Activated CD4-positive, alpha-beta memory T cell treated with anti-CD3 and anti-CD28 coated beads, Interleukin-2, amount 10 ng/mL, durations not matched to agents 7 days and 5 days (primary cell): ENCODE measurements at regions not wholly inside any gene's neighbourhood (a gene's known extent, or its start where the extent isn't known, plus 50 kb on each side); places are given as distances from the start of the nearest gene placed in this dataset.
"Not testable (repeated sequence)": the region's sequence is repeated elsewhere in the genome, so short reads cannot be mapped to it uniquely, and the experiment has no call there.

Source experiments
- CTCF ChIA-PET: fragments of 350-600 bp; sonication (Branson Sonifier 250); formaldehyde crosslinking; loops from one replicate; lab custom pipeline; 2021; ENCODE audit warnings: antibody characterized with exemption, inconsistent platforms; lab: Charles Lee
- POLR2A ChIA-PET: fragments of 350-600 bp; sonication (Branson Sonifier 250); formaldehyde crosslinking; loops from one replicate; lab custom pipeline; 2021; ENCODE audit warnings: antibody characterized with exemption; lab: Charles Lee
- DNase-seq: peaks from one replicate; pipeline ENCODE4 v3.0.0-alpha.2; 2020
- H3K27ac Mint-ChIP-seq: one replicate; pipeline ENCODE4 v1.8.0; 2021; ENCODE audit warnings: mild to moderate bottlenecking, mixed read lengths
- H3K27me3 Mint-ChIP-seq: one replicate; pipeline ENCODE4 v1.8.0; 2021; ENCODE audit warnings: mixed read lengths
- H3K36me3 Mint-ChIP-seq: one replicate; pipeline ENCODE4 v1.8.0; 2021; ENCODE audit warnings: low read depth, mixed read lengths
- H3K4me1 Mint-ChIP-seq: one replicate; pipeline ENCODE4 v1.8.0; 2021; ENCODE audit warnings: mixed read lengths
- H3K4me3 Mint-ChIP-seq: one replicate; pipeline ENCODE4 v1.8.0; 2021; ENCODE audit warnings: mild to moderate bottlenecking, mixed read lengths
- H3K9me3 Mint-ChIP-seq: one replicate; pipeline ENCODE4 v1.8.0; 2021; ENCODE audit warnings: mixed read lengths

DNA sequence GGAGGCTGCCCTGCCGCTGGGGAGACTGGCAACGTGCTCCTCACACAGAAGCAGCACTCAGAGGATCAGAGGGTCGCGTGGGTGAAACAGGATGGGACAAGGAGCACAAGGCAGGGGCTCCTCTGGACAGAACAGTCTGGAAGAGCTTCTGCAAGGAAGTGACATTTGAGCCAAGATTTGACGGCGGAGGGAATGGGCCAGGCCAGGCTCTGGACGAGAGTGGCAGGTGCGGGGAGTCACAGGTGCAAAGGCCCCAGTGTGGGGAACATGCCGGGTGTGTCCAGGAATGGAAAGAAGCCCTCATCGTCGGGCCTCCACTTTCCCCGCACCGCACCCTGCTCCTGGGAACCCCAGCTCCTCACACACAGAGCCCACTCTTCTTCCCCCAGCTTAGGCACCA lies 84.0 kb downstream of the RFLNA start:
- no peak for DNase-seq
- Mint-ChIP-seq H3K27ac (no peak overlapping the region), H3K4me3 (no peak overlapping the region), H3K36me3 (peaks cover 2% of the 10 kb centered on the region), H3K27me3 (no peaks in the 10 kb centered on the region), H3K4me1 (no peaks in the 10 kb centered on the region), H3K9me3 (no peaks in the 10 kb centered on the region)
- ChIA-PET CTCF (no interaction called here), POLR2A (interaction anchor here (0.6 kb wide), 1 partner anchor 88 kb away, joined by 3 read pairs; no protein-coding TSS in a partner anchor)

DNA sequence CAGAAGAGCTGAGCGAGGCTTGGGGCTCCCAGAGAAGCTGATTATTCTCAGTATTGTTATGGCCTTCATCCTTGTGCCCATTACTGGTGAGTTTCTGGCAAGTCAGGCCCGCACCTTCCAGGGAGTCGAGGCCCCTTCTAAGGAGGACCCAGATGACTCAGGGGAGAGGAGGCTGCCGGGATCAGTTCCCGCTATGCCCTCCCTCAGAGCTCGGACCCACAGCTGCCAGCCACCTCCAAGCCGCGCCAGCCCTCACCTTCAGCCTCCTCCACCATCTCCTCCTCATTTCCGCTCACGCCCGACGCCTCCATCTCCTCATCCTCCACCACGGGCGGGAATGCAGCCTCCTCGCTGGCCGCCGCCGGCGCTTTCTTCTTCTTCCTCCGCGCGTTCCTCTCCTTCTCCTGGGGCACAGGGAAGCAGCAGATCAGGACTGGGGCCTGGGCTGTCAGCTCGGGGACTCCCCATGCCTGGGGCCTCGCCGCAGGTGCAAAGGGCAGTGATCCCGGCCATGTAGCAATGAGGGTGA lies 83.2 kb downstream of the RFLNA start:
- Mint-ChIP-seq H3K27me3 (no peaks in the 10 kb centered on the region), H3K36me3 (peaks cover 2% of the 10 kb centered on the region), H3K4me1 (no peaks in the 10 kb centered on the region), H3K4me3 (no peak overlapping the region), H3K27ac (no peak overlapping the region), H3K9me3 (no peaks in the 10 kb centered on the region)
- ChIA-PET CTCF (no interaction called here), POLR2A (interaction anchor here (0.6 kb wide), 1 partner anchor 87 kb away, joined by 3 read pairs; no protein-coding TSS in a partner anchor)
- no peak for DNase-seq

GRCh38 chr12:124376435-124376834 lies 81.5 kb downstream of the RFLNA start:
- no peak overlapping the region for H3K27ac Mint-ChIP-seq
- H3K4me1 Mint-ChIP-seq, result no peaks in the 10 kb centered on the region
- no peak for DNase-seq
- POLR2A ChIA-PET, result no interaction called here
- H3K4me3 Mint-ChIP-seq, result no peak overlapping the region
- CTCF ChIA-PET, result no interaction called here
- peaks cover 2% of the 10 kb centered on the region for H3K36me3 Mint-ChIP-seq
- H3K9me3 Mint-ChIP-seq, result no peaks in the 10 kb centered on the region
- no peaks in the 10 kb centered on the region for H3K27me3 Mint-ChIP-seq

DNA sequence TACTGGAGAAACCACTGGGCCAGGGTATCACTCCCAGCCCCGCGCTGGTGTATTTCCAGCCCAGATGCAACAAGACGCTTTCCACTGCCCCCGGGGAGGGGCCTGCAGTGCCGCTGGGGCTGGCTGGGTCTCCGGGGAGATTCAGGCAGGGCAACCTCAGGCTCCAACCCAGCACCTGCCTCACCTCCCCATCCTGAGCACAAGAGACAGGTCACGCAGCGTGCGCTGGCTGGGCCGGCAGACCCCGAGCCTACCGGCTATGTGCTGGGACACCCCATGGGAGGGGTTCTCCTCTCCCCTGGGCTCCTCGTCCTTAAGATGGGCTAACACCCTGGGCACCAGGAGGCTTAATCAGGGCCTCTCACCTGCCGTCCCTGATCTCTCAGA lies 80.9 kb downstream of the RFLNA start:
- Mint-ChIP-seq H3K27ac (no peak overlapping the region), H3K4me1 (no peaks in the 10 kb centered on the region), H3K27me3 (no peaks in the 10 kb centered on the region), H3K4me3 (no peak overlapping the region), H3K9me3 (no peaks in the 10 kb centered on the region), H3K36me3 (peaks cover 2% of the 10 kb centered on the region)
- ChIA-PET POLR2A (no interaction called here), CTCF (no interaction called here)
- DNase-seq, result no peak

DNA sequence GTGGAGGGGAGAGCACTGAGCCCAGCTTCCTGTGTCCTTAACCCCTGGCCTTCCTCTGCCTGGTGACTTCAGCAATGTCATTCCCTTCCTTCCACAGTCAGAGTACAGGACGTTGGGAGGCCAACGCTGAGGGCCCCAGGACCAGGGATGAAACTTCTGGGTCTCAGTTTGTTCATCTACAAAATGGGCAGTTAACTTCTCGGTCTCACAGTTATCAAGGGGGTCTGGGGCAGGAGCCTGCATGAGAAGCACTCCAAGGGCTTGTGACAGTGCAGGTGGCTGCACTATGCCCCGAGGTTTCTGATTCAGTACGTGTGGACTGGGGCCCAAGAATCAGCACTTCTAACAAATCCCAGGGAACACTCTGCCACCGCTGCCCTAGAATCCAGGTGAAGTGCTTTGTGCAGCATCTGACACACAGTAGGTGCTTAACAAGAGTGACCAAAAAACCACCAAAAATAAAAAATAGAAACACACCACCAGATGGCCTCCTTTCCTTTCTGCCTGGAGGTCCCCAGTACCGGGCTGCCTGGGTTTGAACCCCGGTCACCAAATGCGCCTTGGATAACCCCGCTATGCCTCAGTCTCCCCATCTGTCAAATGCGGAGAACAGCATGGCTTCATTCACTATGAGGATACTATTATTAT lies 80.4 kb downstream of the RFLNA start:
- ChIA-PET POLR2A (no interaction called here), CTCF (no interaction called here)
- Mint-ChIP-seq H3K4me1 (no peaks in the 10 kb centered on the region), H3K27ac (no peak overlapping the region), H3K27me3 (no peaks in the 10 kb centered on the region), H3K4me3 (no peak overlapping the region), H3K9me3 (no peaks in the 10 kb centered on the region), H3K36me3 (peaks cover 2% of the 10 kb centered on the region)
- no peak for DNase-seq

GRCh38 chr12:124374567-124374966 lies 79.7 kb downstream of the RFLNA start:
- DNase-seq, result no peak
- Mint-ChIP-seq H3K27me3 (no peaks in the 10 kb centered on the region), H3K27ac (no peak overlapping the region), H3K9me3 (no peaks in the 10 kb centered on the region), H3K36me3 (peaks cover 2% of the 10 kb centered on the region), H3K4me1 (no peaks in the 10 kb centered on the region), H3K4me3 (no peak overlapping the region)
- ChIA-PET POLR2A (no interaction called here), CTCF (no interaction called here)

GRCh38 chr12:124374147-124374546 lies 79.3 kb downstream of the RFLNA start:
- H3K4me3 Mint-ChIP-seq, result no peak overlapping the region
- H3K27ac Mint-ChIP-seq, result no peak overlapping the region
- no peaks in the 10 kb centered on the region for H3K27me3 Mint-ChIP-seq
- CTCF ChIA-PET, result no interaction called here
- POLR2A ChIA-PET, result no interaction called here
- DNase-seq, result no peak
- peaks cover 2% of the 10 kb centered on the region for H3K36me3 Mint-ChIP-seq
- no peaks in the 10 kb centered on the region for H3K4me1 Mint-ChIP-seq
- no peaks in the 10 kb centered on the region for H3K9me3 Mint-ChIP-seq

- H3K36me3 Mint-ChIP-seq, POLR2A ChIA-PET, H3K27me3 Mint-ChIP-seq, H3K4me3 Mint-ChIP-seq, H3K27ac Mint-ChIP-seq, H3K9me3 Mint-ChIP-seq, DNase-seq, CTCF ChIA-PET, H3K4me1 Mint-ChIP-seq: not testable (repeated sequence)
Measured at GRCh38 chr12:124373701-124374100, 78.8 kb downstream of the RFLNA start.

DNA sequence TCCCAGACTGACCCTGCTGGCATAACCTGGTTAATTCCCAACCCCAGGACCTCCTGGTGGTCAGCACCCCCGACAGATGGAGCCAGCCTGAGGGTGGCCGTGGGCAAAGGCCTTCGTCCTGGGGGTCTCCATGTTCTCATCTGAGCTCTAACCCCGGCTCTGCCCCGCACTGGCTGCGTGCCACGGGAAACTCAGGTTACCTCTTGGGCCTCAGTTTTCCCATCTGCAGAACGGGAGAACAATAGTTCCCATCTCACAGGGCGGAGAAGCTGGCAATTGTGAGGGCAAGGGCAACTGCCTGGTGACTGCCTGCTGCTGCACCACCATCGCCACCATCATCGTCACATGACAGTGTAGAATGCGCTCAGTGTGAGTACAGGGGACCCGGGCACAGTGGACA lies 77.9 kb downstream of the RFLNA start:
- no peaks in the 10 kb centered on the region for H3K27me3 Mint-ChIP-seq
- no peaks in the 10 kb centered on the region for H3K4me1 Mint-ChIP-seq
- ChIA-PET POLR2A (no interaction called here), CTCF (no interaction called here)
- DNase-seq, result no peak
- H3K9me3 Mint-ChIP-seq, result no peaks in the 10 kb centered on the region
- no peak overlapping the region for H3K27ac Mint-ChIP-seq
- no peak overlapping the region for H3K4me3 Mint-ChIP-seq
- peaks cover 2% of the 10 kb centered on the region for H3K36me3 Mint-ChIP-seq

DNA sequence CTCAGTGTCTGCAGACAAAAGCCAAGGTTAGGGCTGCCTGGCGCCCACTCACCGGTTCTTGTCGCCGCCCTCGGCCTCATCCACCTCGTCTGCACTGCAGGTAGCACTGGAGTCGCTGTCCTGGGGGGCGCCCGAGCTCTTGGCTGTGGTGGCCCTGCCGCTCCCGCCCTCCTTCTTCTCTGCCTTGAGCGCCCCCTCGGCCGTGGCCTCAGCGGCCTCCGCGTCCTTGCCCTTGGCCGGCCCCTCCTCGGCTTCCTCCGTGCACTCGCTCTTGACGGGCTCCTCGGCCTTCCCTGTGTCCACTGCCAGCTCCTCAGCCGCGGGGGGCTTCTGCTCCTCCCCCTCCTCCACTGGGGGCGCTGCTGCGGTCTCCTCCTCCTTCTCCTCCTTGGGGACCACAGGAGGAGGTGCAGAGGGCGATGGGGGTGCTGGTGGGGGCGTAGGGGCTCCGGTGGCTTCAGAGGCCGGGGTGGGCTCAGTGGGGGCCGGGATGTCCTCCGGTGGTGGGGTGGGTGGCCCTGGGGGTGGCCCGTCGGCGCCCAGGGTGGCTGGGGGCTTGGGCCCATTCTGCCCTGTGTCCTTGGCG lies 77.2 kb downstream of the RFLNA start:
- H3K27ac Mint-ChIP-seq, result no peak overlapping the region
- no peaks in the 10 kb centered on the region for H3K9me3 Mint-ChIP-seq
- CTCF ChIA-PET, result no interaction called here
- peaks cover under 1% of the 10 kb centered on the region for H3K36me3 Mint-ChIP-seq
- DNase-seq, result no peak
- H3K4me1 Mint-ChIP-seq, result no peaks in the 10 kb centered on the region
- H3K4me3 Mint-ChIP-seq, result no peak overlapping the region
- H3K27me3 Mint-ChIP-seq, result no peaks in the 10 kb centered on the region
- POLR2A ChIA-PET, result no interaction called here

DNA sequence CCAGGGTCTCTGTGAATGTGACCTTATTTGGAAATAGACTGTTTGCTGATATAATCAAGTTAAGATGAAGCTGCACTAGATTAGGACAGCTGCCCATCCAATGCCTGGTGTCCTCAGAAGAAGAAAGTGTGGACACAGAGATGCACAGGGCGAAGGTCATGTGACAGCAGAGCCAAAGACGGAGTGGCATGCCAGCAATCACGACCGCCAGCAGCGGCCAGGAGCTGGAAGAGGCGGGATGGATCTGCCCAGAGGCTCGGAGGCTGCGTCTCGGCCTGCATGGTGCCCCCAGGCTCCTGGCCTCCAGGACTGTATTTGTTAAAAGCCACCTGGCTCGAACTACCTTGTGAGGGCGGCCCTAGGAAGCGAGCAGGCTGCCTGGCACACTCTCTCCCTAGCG lies 76.5 kb downstream of the RFLNA start:
- POLR2A ChIA-PET, result no interaction called here
- Mint-ChIP-seq H3K4me1 (no peaks in the 10 kb centered on the region), H3K9me3 (no peaks in the 10 kb centered on the region), H3K27me3 (no peaks in the 10 kb centered on the region), H3K36me3 (no peaks in the 10 kb centered on the region), H3K4me3 (no peak overlapping the region), H3K27ac (no peak overlapping the region)
- CTCF ChIA-PET, result interaction anchor here (0.6 kb wide), 1 partner anchor 141 kb away, joined by 4 read pairs; no protein-coding TSS in a partner anchor
- no peak for DNase-seq

DNA sequence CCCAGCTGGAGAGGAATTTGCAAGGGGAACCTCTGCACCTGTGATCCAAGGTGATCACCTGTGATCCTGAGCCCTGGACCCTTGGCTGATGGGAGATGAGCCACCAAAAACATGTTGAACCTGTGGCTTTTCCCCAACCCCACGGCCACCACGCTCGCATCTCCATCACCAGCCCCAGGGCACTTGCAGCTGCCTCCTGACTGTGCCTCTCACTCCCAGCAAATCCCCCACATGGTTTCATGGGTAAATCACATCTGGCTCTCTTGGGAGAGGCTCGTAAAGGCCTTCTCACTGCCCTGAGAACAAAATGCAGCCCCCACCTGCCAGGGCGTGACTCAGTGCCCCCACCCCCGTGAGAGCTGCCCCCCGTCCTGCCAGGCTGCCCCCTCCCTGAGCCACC lies 76.0 kb downstream of the RFLNA start:
- Mint-ChIP-seq H3K9me3 (no peaks in the 10 kb centered on the region), H3K4me1 (no peaks in the 10 kb centered on the region), H3K27ac (no peak overlapping the region), H3K27me3 (no peaks in the 10 kb centered on the region), H3K36me3 (no peaks in the 10 kb centered on the region), H3K4me3 (no peak overlapping the region)
- POLR2A ChIA-PET, result no interaction called here
- no peak for DNase-seq
- CTCF ChIA-PET, result interaction anchor here (0.6 kb wide), 1 partner anchor 141 kb away, joined by 4 read pairs; no protein-coding TSS in a partner anchor

- H3K9me3 Mint-ChIP-seq, result no peaks in the 10 kb centered on the region
- no peaks in the 10 kb centered on the region for H3K4me1 Mint-ChIP-seq
- no peaks in the 10 kb centered on the region for H3K27me3 Mint-ChIP-seq
- ChIA-PET CTCF (no interaction called here), POLR2A (no interaction called here)
- H3K36me3 Mint-ChIP-seq, result no peaks in the 10 kb centered on the region
- DNase-seq, result no peak
- no peak overlapping the region for H3K4me3 Mint-ChIP-seq
- no peak overlapping the region for H3K27ac Mint-ChIP-seq
Measured at GRCh38 chr12:124370384-124370783, 75.5 kb downstream of the RFLNA start.
